ENCODE measurements at regions not wholly inside any gene's neighbourhood (a gene's known extent, or its start where the extent isn't known, plus 50 kb on each side); places are given as distances from the start of the nearest gene placed in this dataset.

DNA sequence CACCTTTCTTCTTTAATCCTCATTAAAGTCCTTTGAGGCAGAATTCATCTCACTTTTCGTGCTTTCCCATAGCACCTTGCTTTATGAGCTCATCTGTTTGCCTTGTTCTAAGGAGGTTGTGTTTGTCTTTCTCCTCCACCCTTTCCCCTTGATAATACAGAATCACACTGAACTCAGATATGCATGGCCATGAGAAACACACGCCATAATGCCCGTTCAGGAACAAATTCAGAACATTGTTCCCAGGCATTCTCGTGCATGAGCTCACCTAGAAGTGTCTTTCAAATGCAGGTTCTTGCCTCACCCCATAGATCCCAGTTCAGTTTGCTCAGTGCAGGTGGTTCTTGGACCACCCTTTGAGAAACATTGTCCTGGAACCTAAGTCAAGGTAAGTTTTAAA lies 71.1 kb downstream of the TMEM114 start:
- no peak for DNase-seq

DNA sequence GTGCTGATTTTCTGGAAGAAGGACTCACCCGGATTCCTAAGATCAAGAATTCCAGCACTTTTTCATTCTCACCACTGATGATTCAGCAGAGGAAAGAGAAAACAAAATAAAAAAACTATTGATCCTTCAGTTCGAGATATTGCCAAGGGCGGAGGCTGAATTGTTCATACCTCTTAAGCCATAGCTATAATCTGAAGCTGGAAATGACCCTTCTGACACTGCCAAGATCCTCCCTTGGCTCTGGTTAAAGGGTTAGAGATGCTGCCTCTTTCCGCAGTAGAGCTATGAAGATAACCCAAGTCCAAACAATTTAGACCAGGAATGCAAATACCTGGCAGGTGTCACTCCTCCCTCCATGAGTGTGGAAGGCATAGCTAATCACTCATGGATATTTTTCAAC lies 73.0 kb downstream of the TMEM114 start:
- DNase-seq = no peak

DNA sequence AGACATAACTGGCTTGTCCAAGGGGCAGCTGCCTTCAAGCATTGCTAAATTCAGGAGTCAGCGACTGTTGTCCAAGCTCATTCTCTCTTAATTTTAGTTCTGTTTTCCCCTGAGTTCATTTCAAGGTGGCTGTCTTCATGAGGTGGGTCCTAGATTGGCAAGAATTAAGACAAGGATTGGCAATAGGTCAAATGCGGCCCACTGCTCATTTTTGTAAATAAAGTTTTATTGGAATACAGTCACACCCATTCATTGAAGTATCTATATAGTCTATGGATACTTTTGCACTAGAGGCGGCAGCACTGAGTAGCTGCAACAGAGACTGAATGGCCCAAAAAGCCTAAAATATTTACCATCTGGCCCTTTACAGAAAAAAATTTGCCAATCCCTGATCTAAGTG lies 73.8 kb downstream of the TMEM114 start:
- DNase-seq = no peak

DNA sequence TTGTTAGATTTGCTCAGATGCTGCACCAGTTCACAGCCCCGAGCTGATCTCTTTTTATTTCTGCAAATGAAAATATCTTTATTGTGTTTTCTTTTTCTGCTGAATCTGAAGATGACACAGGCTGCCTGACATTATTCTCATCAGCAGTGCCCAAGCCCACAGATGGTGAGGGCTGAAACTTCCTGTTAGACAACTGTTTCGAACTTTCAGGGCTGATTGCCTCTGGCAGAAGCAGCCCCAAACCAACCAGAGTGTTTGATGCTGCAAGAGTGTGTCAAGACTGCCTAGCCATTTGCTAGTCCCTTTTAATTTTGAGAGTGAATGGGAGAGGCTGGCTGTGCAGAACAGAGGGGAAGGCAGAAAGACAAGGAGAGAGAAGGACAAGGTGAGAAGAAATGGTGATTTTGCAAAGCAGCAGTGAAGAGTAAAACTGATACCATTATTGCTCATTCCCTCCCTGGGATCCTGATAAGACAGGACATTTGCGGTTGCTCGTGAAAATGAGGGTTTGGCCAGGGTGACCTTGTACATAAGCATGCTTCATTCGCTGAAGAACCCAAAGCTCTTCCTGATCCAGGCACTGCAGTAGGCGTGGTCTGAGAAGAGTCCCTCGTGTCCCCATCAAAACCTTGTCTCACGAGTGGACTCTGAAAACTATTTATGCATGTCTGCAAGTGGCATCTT lies 77.2 kb downstream of the TMEM114 start:
- no peak for DNase-seq

DNA sequence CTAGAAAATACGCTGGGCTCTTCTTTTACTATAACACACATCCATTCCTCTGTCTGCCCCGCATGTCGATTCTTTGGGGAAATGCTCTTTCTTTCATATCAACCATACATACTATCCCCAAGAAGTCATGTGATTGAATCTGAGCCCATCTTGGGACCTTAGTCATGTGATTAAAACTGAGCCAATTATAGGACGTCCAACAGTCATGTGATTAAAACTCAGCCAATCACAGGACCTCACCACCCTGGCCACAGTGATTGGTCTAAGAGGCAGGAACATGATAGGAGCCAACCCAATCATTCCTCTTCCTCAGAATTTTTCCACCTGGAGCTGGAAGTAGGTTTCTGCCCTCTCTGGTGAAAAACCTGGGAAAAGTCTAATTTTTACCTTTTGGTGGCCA lies 78.8 kb downstream of the TMEM114 start:
- DNase-seq = no peak

DNA sequence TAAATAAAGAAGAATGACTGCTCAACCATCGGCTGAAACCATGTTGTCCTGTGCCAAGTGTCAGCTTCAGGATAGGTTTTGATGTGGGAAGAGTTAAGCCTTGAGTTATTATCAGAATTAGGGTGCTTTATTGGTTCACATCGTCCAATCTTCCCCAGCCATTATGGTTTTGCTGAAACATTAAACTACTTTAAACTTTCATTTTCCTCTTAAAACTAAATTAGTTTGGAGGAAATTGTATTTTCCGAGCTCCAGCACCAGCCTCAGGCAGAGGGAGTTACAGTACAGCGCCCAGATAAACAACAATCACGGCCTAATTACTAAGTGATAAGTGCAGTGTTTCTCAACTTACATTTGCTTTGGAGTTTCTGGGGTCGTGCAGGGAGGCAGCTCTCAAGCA lies 80.2 kb downstream of the TMEM114 start:
- no peak for DNase-seq

DNA sequence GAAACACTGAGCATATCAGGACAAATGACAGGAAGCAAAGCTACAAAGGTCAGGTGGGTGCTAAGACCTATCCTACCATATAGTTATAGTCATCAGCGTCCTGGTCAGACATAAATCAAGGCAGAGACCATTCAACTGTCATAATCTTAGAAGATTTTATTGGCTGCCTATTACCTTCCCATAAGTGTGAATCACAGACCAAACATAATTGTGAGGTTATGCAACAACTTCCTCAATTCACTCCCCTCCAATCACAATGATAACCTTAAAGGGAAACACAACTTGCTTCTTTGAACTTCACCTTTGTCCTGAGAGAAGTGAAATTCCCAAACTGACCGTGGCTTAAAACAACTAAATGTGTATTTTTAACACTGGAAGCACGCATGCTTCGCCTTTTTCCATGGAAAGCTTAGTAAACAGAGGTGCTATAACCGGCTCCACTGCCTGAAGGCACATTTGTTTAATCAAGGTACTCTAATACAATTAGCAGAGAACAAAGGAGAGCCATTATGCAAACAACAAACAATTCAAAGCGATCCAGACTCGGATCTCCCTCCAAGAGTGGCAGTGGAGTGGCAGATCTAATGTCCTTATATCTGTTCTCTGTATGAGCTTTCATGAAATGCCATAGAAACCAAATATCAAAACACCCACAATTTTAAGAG lies 84.9 kb downstream of the TMEM114 start:
- peak in 1 of 2 donors; percentile 2 for DNase-seq

DNA sequence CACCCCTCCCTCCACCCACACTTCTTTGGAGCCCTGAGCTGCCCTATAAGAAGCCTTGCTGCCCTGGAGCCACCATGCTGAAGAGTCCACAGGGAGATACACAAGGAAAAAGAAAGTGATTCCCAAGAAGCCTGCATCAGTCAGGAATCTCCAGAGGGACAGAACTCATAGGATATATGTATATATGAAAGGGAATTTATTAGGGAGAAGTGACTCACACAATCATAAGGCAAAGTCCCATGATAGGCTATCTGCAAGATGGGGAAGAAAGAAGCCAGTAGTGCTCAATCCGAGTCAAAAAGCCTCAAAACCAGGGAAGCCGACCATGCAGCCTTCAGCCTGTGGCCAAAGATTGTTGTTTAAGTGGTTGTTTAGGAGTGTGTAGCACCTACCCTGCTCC lies 87.9 kb downstream of the TMEM114 start:
- no peak for DNase-seq

DNA sequence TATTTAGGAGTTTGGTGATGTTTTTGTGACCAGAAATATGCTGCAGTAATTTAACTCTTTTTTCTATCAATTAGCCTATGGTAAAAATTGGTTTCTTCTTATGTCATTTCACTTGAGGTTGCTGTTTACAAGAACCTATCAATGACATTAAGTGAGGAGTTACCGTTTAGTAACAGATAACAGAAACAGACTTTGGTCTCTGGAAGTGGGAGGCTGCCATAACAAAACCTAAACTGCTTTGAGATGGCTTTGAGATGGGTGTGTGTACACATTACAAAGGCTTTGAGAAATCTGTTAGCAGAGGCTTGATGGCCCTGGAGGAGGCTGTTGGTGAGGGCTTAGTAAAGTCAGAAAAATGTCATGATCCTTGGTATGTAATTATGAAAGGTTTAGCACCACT lies 90.0 kb downstream of the TMEM114 start:
- no peak for DNase-seq

DNA sequence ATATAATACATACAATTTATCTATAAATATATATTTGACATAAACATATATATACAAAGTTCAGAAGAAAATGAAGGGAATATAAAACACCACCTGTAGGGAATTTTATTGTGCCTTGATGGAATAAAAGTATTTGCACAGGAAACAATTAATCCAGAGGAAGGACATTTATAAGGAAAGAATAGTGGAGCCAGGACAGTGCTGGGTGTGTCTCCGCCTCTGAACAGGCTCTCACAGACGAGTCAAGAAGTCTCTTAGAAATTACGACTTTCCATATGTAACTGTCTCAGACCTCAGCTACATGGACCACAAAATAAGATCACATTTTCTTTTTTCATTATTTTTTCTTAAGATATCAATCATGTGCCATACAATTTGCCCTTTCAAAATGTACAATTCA lies 93.9 kb downstream of the TMEM114 start:
- DNase-seq = no peak

DNA sequence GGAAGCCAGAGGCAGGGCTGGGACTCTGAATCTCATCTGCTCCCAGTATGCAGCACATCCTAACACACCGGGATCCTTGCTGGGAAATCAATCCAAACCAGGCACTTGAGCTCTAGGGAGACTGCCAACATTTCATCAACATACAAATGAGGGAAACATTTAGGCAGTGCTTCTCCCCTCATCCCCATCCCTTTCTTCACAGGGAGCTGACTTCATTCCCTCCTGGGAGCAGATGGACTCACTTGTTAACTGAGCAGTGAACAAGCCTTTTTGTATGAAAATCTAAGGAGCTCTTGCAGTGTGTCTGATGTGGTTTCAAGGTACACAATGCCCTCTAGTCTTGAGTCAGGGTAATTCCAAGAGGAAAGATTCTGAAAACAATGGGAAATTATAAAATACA lies 96.3 kb downstream of the TMEM114 start:
- no peak for DNase-seq

DNA sequence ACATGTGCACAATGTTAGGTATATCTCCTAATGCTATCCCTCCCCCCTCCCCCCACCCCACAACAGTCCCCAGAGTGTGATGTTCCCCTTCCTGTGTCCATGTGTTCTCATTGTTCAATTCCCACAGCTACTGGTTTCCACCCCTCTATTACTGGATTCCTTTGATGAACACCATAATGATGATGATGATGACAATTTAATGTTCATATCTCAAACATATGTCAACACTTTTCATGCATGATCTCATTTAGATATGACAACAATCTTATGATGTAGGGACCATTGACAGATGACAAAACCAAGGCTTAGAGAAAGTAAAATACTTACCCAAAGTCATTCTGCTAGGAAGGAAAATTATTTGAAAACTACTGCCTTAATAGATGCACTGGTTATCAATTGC lies 97.6 kb downstream of the TMEM114 start:
- no peak for DNase-seq

DNA sequence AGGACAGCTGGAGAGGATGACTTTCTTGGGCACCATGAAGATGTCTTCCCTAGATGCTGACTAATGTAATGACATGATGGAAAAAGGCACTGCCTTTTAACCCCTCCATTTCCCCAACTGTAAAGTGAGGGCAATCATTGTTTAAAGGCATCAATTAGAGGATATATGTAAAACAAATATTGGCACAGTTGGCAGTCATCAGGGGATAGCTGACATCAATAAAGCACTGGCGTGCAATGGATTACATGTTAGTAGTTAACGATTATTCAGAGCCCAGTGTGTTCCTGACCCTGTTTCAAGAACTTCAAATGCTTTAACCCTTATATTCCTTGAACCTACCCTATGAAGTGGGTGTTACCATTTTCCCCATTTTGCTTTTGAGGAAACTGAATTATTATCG lies 100.7 kb downstream of the TMEM114 start:
- no peak for DNase-seq

DNA sequence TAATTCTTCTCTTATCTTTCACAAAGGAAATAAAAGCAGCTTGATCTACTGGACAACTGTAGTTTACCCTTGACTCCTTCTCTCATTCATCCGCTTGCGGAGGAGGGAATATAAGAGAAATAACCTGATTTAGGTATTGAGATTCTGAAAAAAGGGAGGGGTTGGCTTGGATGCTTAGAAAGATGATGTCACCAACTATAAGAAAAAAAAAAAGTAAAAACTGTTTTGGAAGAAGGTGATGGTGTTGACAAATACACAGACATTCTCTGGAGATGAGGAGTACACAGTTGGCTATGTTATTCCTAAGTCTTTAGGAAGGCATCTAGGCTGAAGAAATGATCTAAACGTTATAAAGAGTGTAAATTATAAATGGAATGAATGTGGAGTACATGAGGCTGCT lies 103.3 kb downstream of the TMEM114 start:
- no peak for DNase-seq

DNA sequence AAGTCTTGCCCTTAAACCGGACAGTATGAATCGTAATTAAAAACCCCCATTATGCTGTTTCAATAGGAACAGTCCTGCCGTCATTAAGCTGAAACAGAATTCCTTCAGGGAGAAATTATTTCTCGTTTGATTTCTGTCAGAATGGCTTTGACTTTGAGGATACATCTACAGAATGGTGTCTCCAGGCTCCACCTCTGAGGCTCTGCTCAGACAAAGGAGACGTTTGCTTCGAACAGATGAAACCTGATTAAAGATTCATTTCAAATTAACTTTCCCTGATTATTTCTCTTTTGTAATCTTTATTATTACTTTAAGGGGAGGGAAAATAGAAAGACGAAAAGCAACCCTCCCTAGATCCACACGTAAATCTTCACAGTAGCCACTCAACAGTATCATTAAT lies 106.9 kb downstream of the TMEM114 start:
- no peak for DNase-seq

DNA sequence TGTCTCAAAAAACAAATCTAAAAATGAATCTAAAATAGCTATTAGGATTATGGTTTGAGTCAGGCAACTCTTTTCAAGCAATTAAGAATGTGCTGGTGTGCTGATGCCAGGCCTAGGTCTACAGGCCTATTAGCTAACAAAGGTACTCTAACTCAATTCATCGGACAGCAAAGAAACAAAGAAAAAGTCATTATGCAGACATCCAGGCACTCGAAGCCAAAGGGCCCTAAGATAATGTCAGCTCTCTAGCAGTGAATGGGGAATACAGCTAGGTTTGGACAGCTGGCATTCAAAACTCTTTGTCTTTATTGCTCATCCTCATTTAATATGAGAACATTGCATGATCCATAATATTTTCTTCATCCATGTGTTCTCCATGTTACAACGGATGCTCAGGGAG lies 108.5 kb downstream of the TMEM114 start:
- no peak for DNase-seq

DNA sequence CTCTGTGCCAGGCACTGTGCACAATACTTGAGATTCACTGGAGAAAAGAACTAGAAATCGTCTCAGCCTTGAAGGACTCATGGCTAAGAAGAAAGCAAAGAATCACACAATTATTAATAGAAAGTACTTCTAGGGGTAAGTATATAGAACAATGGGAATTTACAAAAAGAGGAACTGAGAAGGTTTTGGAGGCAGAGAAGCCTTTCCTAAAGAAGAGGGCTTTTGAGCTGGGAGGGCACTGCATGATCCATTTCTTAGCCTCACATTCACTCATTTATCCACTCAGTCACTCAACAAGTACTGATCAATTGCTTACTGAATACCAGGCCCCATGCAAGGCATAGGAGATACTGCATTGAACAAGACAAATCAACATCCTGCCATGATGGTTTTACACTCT lies 113.5 kb downstream of the TMEM114 start:
- no peak for DNase-seq

DNA sequence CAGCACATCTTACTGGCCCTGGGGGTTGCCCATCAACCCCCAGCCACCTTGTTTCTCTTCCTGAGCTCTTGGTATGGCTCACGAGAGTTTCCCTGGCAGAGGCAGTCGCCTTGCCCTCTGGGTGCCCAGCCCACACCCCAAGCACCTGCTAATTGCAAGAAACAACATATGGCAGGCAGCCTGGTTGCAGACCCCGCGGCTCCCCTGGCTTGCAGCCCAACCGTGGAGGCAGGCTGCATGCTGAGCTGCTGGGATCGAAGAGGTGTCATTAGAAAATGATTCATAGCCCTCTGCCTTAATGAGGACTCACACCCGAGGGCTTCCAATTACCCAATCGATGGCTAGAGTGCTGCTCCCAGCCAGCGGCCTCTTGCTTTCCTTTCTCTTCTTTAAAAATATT lies 115.7 kb downstream of the TMEM114 start:
- no peak for DNase-seq

DNA sequence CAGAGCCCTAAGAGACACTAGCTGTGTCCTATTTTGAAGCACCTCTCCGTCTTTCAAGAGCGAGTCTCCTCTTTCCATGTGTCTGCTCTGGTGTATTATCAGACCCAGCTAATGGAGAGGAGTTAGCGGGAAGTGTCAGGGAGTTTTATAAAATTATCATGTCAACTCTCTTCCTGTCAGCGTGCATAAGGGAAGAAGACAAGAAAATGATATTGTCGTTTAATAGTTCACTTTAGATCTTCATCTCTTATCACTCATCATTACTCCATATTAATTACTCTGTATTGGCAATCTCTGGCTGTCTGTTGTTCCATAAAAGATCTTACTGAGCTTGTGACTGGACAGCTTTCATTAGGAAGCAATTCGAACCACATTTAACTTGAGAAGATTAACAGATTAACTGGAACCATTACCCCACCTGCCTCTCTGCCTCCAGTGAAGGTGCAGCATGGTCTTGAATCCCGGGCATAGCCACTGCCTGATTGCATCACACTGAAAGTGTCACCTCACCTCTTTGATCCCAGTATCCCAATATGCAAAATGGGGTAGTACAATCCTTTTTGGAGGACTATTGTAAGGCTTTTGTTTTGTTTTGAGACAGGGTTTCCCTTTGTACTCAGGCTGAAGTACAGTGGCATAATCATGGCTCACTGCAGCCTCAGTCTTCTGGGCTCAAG lies 121.1 kb downstream of the TMEM114 start:
- no peak for DNase-seq

DNA sequence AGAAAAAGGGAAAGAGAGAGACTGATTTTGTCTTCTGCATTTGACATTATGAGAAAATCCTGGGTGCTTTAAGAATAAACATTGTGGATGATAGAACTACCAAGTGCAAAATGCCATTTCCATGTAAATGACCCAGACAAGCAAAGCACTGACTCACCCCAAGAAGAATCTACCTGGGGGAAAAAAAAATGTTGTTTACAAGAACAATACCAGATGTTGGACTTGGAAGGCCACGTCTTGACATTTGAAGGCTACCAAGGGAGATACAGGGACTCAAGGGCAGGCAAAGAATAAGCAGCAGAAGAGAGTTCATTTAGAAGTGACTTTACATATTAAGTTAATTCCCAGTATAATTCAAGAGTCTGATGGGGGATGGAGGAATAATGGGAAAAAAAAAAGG lies 125.3 kb downstream of the TMEM114 start:
- no peak for DNase-seq

DNA sequence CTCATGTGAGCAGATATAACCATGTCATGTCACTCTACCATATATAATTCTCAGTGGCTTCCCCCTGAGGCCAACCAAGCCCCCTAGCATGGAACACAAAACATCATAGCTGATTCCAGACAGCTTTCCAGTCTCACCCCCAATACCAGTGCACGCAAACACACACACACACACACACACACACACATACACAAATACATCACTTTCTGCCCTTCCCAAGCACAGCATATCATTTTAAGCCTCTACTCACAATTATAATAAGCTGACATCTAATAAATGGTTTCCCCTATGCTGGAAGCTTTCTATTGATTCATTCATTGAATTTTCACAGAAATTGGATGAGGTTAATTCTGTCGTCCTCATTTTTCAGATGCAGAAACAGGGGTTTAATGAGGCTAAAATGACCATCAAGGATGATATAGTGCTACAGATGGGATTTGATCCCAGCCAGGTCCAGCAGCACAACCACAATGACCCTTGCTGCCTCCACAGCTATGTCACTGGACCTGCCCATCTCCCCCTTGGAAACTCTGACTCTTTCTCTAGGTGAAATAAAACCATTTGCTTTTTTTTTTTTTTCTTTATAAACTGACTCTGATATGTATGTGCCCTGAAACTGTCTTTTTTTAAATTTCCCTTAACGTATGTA lies 131.1 kb downstream of the TMEM114 start:
- no peak for DNase-seq

DNA sequence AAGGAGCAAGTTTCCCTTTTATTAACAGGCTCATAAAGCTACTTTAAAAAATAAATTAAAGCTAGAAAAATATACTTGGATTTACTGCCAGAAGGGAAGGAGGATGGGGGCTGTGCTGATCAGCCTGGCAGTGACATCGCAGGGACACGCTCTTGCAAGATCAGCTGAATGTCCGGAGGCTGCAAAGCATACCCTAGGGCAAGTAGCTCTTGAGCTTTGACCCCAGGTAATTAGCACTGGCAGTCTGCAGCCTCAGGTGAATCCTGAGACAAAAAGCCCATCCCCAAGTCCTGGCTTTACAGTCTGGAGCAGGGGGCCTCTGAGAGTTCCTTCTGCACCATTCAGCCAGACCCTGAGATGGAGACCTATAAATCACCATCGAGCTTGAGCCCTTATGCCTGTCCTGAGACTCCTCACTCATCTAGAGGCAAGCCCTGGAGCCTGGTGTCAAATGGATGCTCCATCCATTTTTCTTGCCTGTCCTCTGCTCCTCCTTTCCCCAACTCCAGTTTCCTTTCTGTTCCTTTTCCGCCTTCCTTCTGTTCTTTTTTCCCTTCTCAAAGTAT lies 131.7 kb downstream of the TMEM114 start:
- DNase-seq = no peak

DNA sequence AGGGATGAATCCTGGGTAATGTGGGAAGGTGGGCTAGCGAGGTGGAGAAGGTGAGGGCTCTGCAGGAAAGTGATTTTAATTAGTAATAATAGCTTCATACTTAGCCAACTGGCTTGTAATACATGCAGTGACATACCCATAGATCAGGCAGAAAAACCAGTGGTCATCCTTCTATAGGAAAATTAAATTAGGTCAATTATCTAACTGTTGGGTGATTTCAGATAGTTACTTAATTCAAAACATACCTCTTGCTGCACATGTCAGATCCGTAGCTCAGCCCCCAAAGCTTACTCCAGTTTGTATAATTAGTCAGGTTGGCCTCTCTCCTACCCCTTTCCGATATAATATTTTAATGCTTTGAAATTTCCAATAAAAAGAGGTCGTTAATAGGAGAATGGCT lies 137.0 kb downstream of the TMEM114 start:
- DNase-seq = no peak

DNA sequence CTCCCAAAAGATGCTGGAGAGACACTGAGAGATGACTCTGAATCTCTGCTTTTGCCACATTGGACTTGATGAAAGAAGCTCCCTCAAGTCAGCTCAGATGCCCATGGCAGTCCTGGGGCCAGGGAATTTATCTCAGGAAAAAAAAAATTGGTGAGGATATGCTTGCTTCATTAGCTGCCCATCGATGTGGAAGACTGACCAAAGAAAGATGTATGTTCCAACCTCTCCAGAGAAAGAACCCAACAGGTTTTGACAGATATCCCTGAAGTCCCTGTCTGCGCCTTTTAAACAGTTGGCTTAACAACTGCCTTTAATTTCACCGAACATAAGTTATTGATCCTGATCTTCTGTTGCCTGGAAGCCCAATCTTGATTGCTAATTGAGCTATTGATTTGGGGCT lies 137.4 kb downstream of the TMEM114 start:
- DNase-seq = no peak
